GM12864 (cell line): ENCODE measurements at regions not wholly inside any gene's neighbourhood (a gene's known extent, or its start where the extent isn't known, plus 50 kb on each side); places are given as distances from the start of the nearest gene placed in this dataset.

Experiments used
- DNase-seq: peaks from one replicate; pipeline ENCODE4 v3.0.0-alpha.2; 2011; ENCODE audit warnings: low read depth
- H3K4me3 ChIP-seq: 2 replicates; pipeline ENCODE4 v1.5.1; 2011; ENCODE audit warnings: mild to moderate bottlenecking, low read depth, low read length, control low read depth
- CTCF ChIP-seq: IDR thresholded peaks from 2 replicates; pipeline ENCODE4 v1.5.1; 2011; ENCODE audit warnings: low read depth, mild to moderate bottlenecking, moderate library complexity, low read length, control low read depth, inconsistent platforms; ENCODE audit errors: missing control alignments

- H3K4me3 ChIP-seq: no peak overlapping the region
- TF ChIP-seq CTCF: no peak
- no peak for DNase-seq
Observed at GRCh38 chr12:18146363-18146762, 56.4 kb upstream of the RERGL start.

- no peak for DNase-seq
Observed at GRCh38 chr12:18145924-18146323, 55.9 kb upstream of the RERGL start.

GRCh38 chr12:18141048-18141982, 51.3 kb upstream of the RERGL start:
- no peak for TF ChIP-seq CTCF
- DNase-seq: no peak
- H3K4me3 ChIP-seq: no peak overlapping the region

More at GRCh38 chr12:18145924-18146323, 55.9 kb upstream of the RERGL start:
- TF ChIP-seq CTCF: no peak
- H3K4me3 ChIP-seq: no peak overlapping the region

- no peak for DNase-seq
- peak; percentile 22 for TF ChIP-seq CTCF
- no peak overlapping the region for H3K4me3 ChIP-seq
Observed at GRCh38 chr12:18139989-18140596, 50.1 kb upstream of the RERGL start.
